Ramos (cell line): ENCODE measurements at regions not wholly inside any gene's neighbourhood (a gene's known extent, or its start where the extent isn't known, plus 50 kb on each side); places are given as distances from the start of the nearest gene placed in this dataset.

Experiments
- in situ Hi-C: fragments of 300-500 bp; cut with MboI; formaldehyde crosslinking; loops from one replicate; pipeline ENCODE4 v1.14.3; 2022; ENCODE audit warnings: low sequenced_read_pairs; ENCODE audit not compliant: unreplicated experiment

- in situ Hi-C loops = no loop called here
Observed at GRCh38 chr9:1200847-1201251, 150.7 kb downstream of the DMRT2 start.

GRCh38 chr9:1201262-1201661, 151.1 kb downstream of the DMRT2 start:
- in situ Hi-C loops = no loop called here

- in situ Hi-C loops = no loop called here
Observed at GRCh38 chr9:1201901-1202300, 151.7 kb downstream of the DMRT2 start.

GRCh38 chr9:1202512-1203280, 152.5 kb downstream of the DMRT2 start:
- in situ Hi-C loops = no loop called here

GRCh38 chr9:1207686-1208085, 157.5 kb downstream of the DMRT2 start:
- in situ Hi-C loops = no loop called here

GRCh38 chr9:1208157-1208556, 158.0 kb downstream of the DMRT2 start:
- in situ Hi-C loops = no loop called here

GRCh38 chr9:1210954-1211353, 160.8 kb downstream of the DMRT2 start:
- in situ Hi-C loops = no loop called here

GRCh38 chr9:1216532-1216931, 166.4 kb downstream of the DMRT2 start:
- in situ Hi-C loops = no loop called here

GRCh38 chr9:1217076-1217475, 166.9 kb downstream of the DMRT2 start:
- in situ Hi-C loops = no loop called here

- in situ Hi-C loops = no loop called here
Observed at GRCh38 chr9:1219284-1219683, 169.1 kb downstream of the DMRT2 start.

GRCh38 chr9:1221298-1221697, 171.1 kb downstream of the DMRT2 start:
- in situ Hi-C loops = no loop called here

GRCh38 chr9:1222511-1222910, 172.4 kb downstream of the DMRT2 start:
- in situ Hi-C loops = no loop called here

GRCh38 chr9:1231998-1232919, 182.1 kb downstream of the DMRT2 start:
- in situ Hi-C loops = no loop called here

- in situ Hi-C loops = no loop called here
Observed at GRCh38 chr9:1233568-1233967, 183.4 kb downstream of the DMRT2 start.

- in situ Hi-C loops = no loop called here
Observed at GRCh38 chr9:1235650-1236049, 185.5 kb downstream of the DMRT2 start.

- in situ Hi-C loops = no loop called here
Observed at GRCh38 chr9:1236061-1236460, 185.9 kb downstream of the DMRT2 start.

GRCh38 chr9:1238407-1238806, 188.2 kb downstream of the DMRT2 start:
- in situ Hi-C loops = no loop called here

- in situ Hi-C loops = no loop called here
Observed at GRCh38 chr9:1248743-1249142, 198.6 kb downstream of the DMRT2 start.

GRCh38 chr9:1253064-1253979, 203.2 kb downstream of the DMRT2 start:
- in situ Hi-C loops = no loop called here

- in situ Hi-C loops = no loop called here
Observed at GRCh38 chr9:1254071-1254470, 203.9 kb downstream of the DMRT2 start.
